Smooth muscle cell (in vitro differentiated cells): ENCODE measurements at regions not wholly inside any gene's neighbourhood (a gene's known extent, or its start where the extent isn't known, plus 50 kb on each side); places are given as distances from the start of the nearest gene placed in this dataset.
A peak's percentile ranks its signal among the peaks of the same experiment; 100 is the strongest.
"Not testable (repeated sequence)": the region's sequence is repeated elsewhere in the genome, so short reads cannot be mapped to it uniquely, and the experiment has no call there.

Experiments
- DNase-seq: peaks from one replicate; lab custom pipeline; 2025; ENCODE audit not compliant: unreplicated experiment; lab: John Stamatoyannopoulos, UW
- H2AFZ ChIP-seq: fragments of 200-600 bp; sonication (generic); 2 replicates; pipeline ENCODE4 v1.6.0; 2016; ENCODE audit warnings: antibody characterized with exemption, low read depth, mild to moderate bottlenecking
- H3F3A ChIP-seq: fragments of 200-600 bp; sonication (generic); 2 replicates; pipeline ENCODE4 v1.6.0; 2017; ENCODE audit warnings: antibody characterized with exemption, low read depth
- H3K27ac ChIP-seq: fragments of 200-600 bp; sonication (generic); 2 replicates; pipeline ENCODE4 v1.5.1; 2016; ENCODE audit warnings: low read depth, mild to moderate bottlenecking
- H3K27me3 ChIP-seq: fragments of 200-600 bp; sonication (generic); 2 replicates; pipeline ENCODE4 v1.6.1; 2016; ENCODE audit warnings: low read depth, mild to moderate bottlenecking
- H3K36me3 ChIP-seq: fragments of 200-600 bp; sonication (generic); 2 replicates; pipeline ENCODE4 v1.5.1; 2016; ENCODE audit warnings: low read depth
- H3K4me1 ChIP-seq: fragments of 200-600 bp; sonication (generic); 2 replicates; pipeline ENCODE4 v1.5.1; 2016; ENCODE audit warnings: low read depth
- H3K4me2 ChIP-seq: fragments of 200-600 bp; sonication (generic); 2 replicates; pipeline ENCODE4 v1.6.0; 2016; ENCODE audit warnings: mild to moderate bottlenecking
- H3K4me3 ChIP-seq: fragments of 200-600 bp; sonication (generic); 2 replicates; pipeline ENCODE4 v1.5.1; 2016; ENCODE audit warnings: mild to moderate bottlenecking
- H3K79me2 ChIP-seq: fragments of 200-600 bp; sonication (generic); 2 replicates; pipeline ENCODE4 v1.6.0; 2016; ENCODE audit warnings: low read depth, mild to moderate bottlenecking
- H3K9ac ChIP-seq: fragments of 200-600 bp; sonication (generic); 2 replicates; pipeline ENCODE4 v1.6.0; 2016; ENCODE audit warnings: low read depth
- H3K9me3 ChIP-seq: fragments of 200-600 bp; sonication (generic); replicated peaks from 2 replicates; pipeline ENCODE4 v1.5.1; 2016; ENCODE audit warnings: low read depth
- H4K20me1 ChIP-seq: fragments of 200-600 bp; sonication (generic); 2 replicates; pipeline ENCODE4 v1.6.0; 2016; ENCODE audit warnings: low read depth
- WGBS: methylation state at CpG from one replicate; pipeline ENCODE4 v1.1.7; 2016; ENCODE audit warnings: low lambda C conversion rate; 5-methylcytosine and 5-hydroxymethylcytosine counted together
- TF ChIP-seq, protein P1 (sequence below): fragments of 200-600 bp; sonication (generic); IDR thresholded peaks from 2 replicates; pipeline ENCODE4 v1.5.1; 2017; ENCODE audit warnings: borderline replicate concordance, mild to moderate bottlenecking, antibody characterized with exemption; ENCODE audit not compliant: insufficient read depth, poor library complexity, severe bottlenecking

DNA sequence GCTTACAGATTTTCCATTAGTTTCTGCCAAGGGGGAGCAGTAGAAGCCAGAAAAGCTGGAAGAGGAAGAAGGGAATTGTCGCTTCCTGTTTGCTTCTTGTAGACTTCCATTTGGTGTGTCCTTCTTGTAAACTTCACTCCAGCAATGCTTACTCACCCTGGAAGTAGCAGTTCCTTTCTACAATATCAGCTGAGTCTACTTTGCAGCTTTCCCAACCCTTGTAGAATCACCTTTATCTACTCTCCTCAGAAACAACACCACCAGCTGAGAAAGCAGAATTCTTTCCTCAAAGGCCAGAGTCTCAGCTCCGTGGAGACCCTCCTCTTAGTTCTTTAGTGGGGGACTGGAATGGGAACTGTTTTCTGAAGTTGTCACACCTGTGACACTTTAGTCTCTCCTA is 1136.7 kb upstream of the TMPRSS15 start:
- Histone ChIP-seq H3F3A (no peaks in the 10 kb centered on the region), H2AFZ (peak overlapping the region; percentile 18), H4K20me1 (no peaks in the 10 kb centered on the region), H3K27me3 (no peaks in the 10 kb centered on the region), H3K4me2 (no peak overlapping the region), H3K9me3 (no peaks in the 10 kb centered on the region), H3K4me3 (no peak overlapping the region), H3K79me2 (no peaks in the 10 kb centered on the region), H3K4me1 (no peaks in the 10 kb centered on the region), H3K36me3 (no peaks in the 10 kb centered on the region), H3K27ac (no peak overlapping the region), H3K9ac (no peak overlapping the region)
- 90% methylated on average over 2 of the region's 2 CpGs for WGBS
- TF ChIP-seq, protein P1, sequence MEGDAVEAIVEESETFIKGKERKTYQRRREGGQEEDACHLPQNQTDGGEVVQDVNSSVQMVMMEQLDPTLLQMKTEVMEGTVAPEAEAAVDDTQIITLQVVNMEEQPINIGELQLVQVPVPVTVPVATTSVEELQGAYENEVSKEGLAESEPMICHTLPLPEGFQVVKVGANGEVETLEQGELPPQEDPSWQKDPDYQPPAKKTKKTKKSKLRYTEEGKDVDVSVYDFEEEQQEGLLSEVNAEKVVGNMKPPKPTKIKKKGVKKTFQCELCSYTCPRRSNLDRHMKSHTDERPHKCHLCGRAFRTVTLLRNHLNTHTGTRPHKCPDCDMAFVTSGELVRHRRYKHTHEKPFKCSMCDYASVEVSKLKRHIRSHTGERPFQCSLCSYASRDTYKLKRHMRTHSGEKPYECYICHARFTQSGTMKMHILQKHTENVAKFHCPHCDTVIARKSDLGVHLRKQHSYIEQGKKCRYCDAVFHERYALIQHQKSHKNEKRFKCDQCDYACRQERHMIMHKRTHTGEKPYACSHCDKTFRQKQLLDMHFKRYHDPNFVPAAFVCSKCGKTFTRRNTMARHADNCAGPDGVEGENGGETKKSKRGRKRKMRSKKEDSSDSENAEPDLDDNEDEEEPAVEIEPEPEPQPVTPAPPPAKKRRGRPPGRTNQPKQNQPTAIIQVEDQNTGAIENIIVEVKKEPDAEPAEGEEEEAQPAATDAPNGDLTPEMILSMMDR, result no peak
- DNase-seq, result no peak

GRCh38 chr21:19541602-19542001 is 1138.0 kb upstream of the TMPRSS15 start:
- H2AFZ ChIP-seq, result no peak overlapping the region
- no peaks in the 10 kb centered on the region for H3F3A ChIP-seq
- no peak for DNase-seq
- TF ChIP-seq, protein P1, result no peak
- no peaks in the 10 kb centered on the region for H3K9me3 ChIP-seq
- H3K4me3 ChIP-seq, result no peak overlapping the region
- H3K4me1 ChIP-seq, result no peaks in the 10 kb centered on the region
- no peaks in the 10 kb centered on the region for H3K36me3 ChIP-seq
- WGBS, result 63% methylated on average over 2 of the region's 2 CpGs
- no peak overlapping the region for H3K27ac ChIP-seq
- no peaks in the 10 kb centered on the region for H3K79me2 ChIP-seq
- no peak overlapping the region for H3K9ac ChIP-seq
- H3K27me3 ChIP-seq, result no peaks in the 10 kb centered on the region
- no peaks in the 10 kb centered on the region for H4K20me1 ChIP-seq
- no peak overlapping the region for H3K4me2 ChIP-seq

DNA sequence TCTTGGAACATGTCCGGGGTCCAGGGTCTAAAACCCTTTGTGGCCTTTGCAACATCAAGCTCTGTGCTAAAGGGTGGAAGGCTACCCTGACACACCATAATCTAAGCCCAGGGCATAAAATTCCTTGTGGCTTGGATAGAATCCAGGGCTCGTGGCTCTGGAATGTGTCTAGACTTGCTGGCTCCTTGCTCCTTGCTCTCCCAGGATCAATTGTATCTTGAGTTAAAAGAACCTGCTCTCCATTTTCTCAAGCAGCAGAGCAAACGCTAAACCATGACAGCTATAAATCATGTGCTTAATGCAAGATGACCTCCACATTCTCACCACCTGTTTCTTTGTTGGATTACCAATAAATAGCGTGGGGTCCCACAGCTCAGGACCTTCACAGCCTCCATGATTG is 1140.9 kb upstream of the TMPRSS15 start:
- H3K79me2 ChIP-seq, H3F3A ChIP-seq, H3K4me2 ChIP-seq, H3K27me3 ChIP-seq, H4K20me1 ChIP-seq, H3K9me3 ChIP-seq, DNase-seq, H3K9ac ChIP-seq, H3K36me3 ChIP-seq, H2AFZ ChIP-seq, H3K4me1 ChIP-seq, H3K27ac ChIP-seq, H3K4me3 ChIP-seq: not testable (repeated sequence)
- WGBS, result 60% methylated on average over 4 of the region's 4 CpGs

GRCh38 chr21:19547951-19548840 is 1144.6 kb upstream of the TMPRSS15 start:
- H3K79me2 ChIP-seq, result no peaks in the 10 kb centered on the region
- no peak overlapping the region for H3K27ac ChIP-seq
- H3F3A ChIP-seq, result no peaks in the 10 kb centered on the region
- TF ChIP-seq, protein P1, result no peak
- H3K4me1 ChIP-seq, result peaks cover under 1% of the 10 kb centered on the region
- H3K9ac ChIP-seq, result no peak overlapping the region
- 88% methylated on average over 7 of the region's 7 CpGs for WGBS
- no peaks in the 10 kb centered on the region for H3K27me3 ChIP-seq
- no peaks in the 10 kb centered on the region for H3K36me3 ChIP-seq
- no peak overlapping the region for H3K4me3 ChIP-seq
- no peak overlapping the region for H2AFZ ChIP-seq
- no peak for DNase-seq
- H4K20me1 ChIP-seq, result no peaks in the 10 kb centered on the region
- no peak overlapping the region for H3K4me2 ChIP-seq
- H3K9me3 ChIP-seq, result no peaks in the 10 kb centered on the region
